ENCODE measurements at regions not wholly inside any gene's neighbourhood (a gene's known extent, or its start where the extent isn't known, plus 50 kb on each side); places are given as distances from the start of the nearest gene placed in this dataset.

- WGBS, 2 donors = 61 to 79% methylated on average over 3 of the region's 3 CpGs
- Histone ChIP-seq H3K27ac (no peak overlapping the region), H3K4me3 (no peak overlapping the region), H3K9me3 (no peaks in the 10 kb centered on the region), H3K4me1 (no peaks in the 10 kb centered on the region), H3K36me3 (no peaks in the 10 kb centered on the region), H3K27me3 (no peaks in the 10 kb centered on the region)
- no peak for TF ChIP-seq POLR2AphosphoS5 (IDR thresholded peaks at IDR 0.05)
- no peak for TF ChIP-seq CTCF (IDR thresholded peaks at IDR 0.05)
- TF ChIP-seq POLR2A (IDR thresholded peaks at IDR 0.05) = no peak
- TF ChIP-seq EP300 (IDR thresholded peaks at IDR 0.05) = no peak
- DNase-seq (no peak), ATAC-seq (ENCODE audit: low FRiP score in 2 of 2) (no peak)
Observed at GRCh38 chr20:21982559-21982958, 277.1 kb downstream of the PAX1 start.

GRCh38 chr20:21981597-21982344 lies 276.3 kb downstream of the PAX1 start:
- no peak overlapping the region for H3K27ac ChIP-seq
- WGBS, 2 donors = 71 to 78% methylated on average over 6 of the region's 6 CpGs

GRCh38 chr20:21981179-21981578 lies 275.7 kb downstream of the PAX1 start:
- 79 to 87% methylated on average over 3 of the region's 3 CpGs for WGBS, 2 donors

More at GRCh38 chr20:21981597-21982344, 276.3 kb downstream of the PAX1 start:
- peak in 1 of 2 donors; percentile 79 for ATAC-seq (ENCODE audit: low FRiP score in 2 of 2)
- no peaks in the 10 kb centered on the region for H3K9me3 ChIP-seq
- no peaks in the 10 kb centered on the region for H3K27me3 ChIP-seq
- no peaks in the 10 kb centered on the region for H3K4me1 ChIP-seq
- H3K4me3 ChIP-seq = no peak overlapping the region
- no peaks in the 10 kb centered on the region for H3K36me3 ChIP-seq
- TF ChIP-seq POLR2A (IDR thresholded peaks at IDR 0.05) = no peak
- no peak for TF ChIP-seq EP300 (IDR thresholded peaks at IDR 0.05)
- TF ChIP-seq POLR2AphosphoS5 (IDR thresholded peaks at IDR 0.05) = no peak
- TF ChIP-seq CTCF (IDR thresholded peaks at IDR 0.05) = no peak
- DNase-seq = no peak

GRCh38 chr20:21971436-21971835 lies 266.0 kb downstream of the PAX1 start:
- 58 to 88% methylated on average over 2 of the region's 2 CpGs for WGBS, 2 donors
- no peaks in the 10 kb centered on the region for H3K36me3 ChIP-seq
- DNase-seq (no peak), ATAC-seq (ENCODE audit: low FRiP score in 2 of 2) (no peak)
- no peak for TF ChIP-seq POLR2AphosphoS5 (IDR thresholded peaks at IDR 0.05)
- TF ChIP-seq CTCF (IDR thresholded peaks at IDR 0.05) = no peak
- TF ChIP-seq EP300 (IDR thresholded peaks at IDR 0.05) = no peak
- TF ChIP-seq POLR2A (IDR thresholded peaks at IDR 0.05) = no peak
- H3K27me3 ChIP-seq = no peaks in the 10 kb centered on the region
- H3K27ac ChIP-seq = no peak overlapping the region
- no peak overlapping the region for H3K4me3 ChIP-seq
- H3K9me3 ChIP-seq = peaks cover 0 to 3% (median 0%) of the 10 kb centered on the region in 4 donors
- no peaks in the 10 kb centered on the region for H3K4me1 ChIP-seq

More at GRCh38 chr20:21981179-21981578, 275.7 kb downstream of the PAX1 start:
- Histone ChIP-seq H3K4me1 (no peaks in the 10 kb centered on the region), H3K27me3 (no peaks in the 10 kb centered on the region), H3K9me3 (no peaks in the 10 kb centered on the region), H3K36me3 (no peaks in the 10 kb centered on the region), H3K27ac (no peak overlapping the region), H3K4me3 (no peak overlapping the region)
- TF ChIP-seq POLR2A (IDR thresholded peaks at IDR 0.05) (no peak), CTCF (IDR thresholded peaks at IDR 0.05) (no peak), POLR2AphosphoS5 (IDR thresholded peaks at IDR 0.05) (no peak), EP300 (IDR thresholded peaks at IDR 0.05) (no peak)
- DNase-seq (no peak), ATAC-seq (ENCODE audit: low FRiP score in 2 of 2) (peak in 1 of 2 donors; percentile 38)

GRCh38 chr20:21968486-21968885 lies 263.0 kb downstream of the PAX1 start:
- H3K27ac ChIP-seq = no peak overlapping the region
- H3K9me3 ChIP-seq = no peaks in the 10 kb centered on the region
- no peaks in the 10 kb centered on the region for H3K4me1 ChIP-seq
- DNase-seq (no peak), ATAC-seq (ENCODE audit: low FRiP score in 2 of 2) (no peak)
- TF ChIP-seq POLR2A (IDR thresholded peaks at IDR 0.05) (no peak), POLR2AphosphoS5 (IDR thresholded peaks at IDR 0.05) (no peak), CTCF (IDR thresholded peaks at IDR 0.05) (no peak), EP300 (IDR thresholded peaks at IDR 0.05) (no peak)
- no peaks in the 10 kb centered on the region for H3K27me3 ChIP-seq
- no peaks in the 10 kb centered on the region for H3K36me3 ChIP-seq
- no peak overlapping the region for H3K4me3 ChIP-seq

All from upper lobe of left lung (tissue), 6 donors.